GM12891 (cell line): ENCODE measurements at regions not wholly inside any gene's neighbourhood (a gene's known extent, or its start where the extent isn't known, plus 50 kb on each side); places are given as distances from the start of the nearest gene placed in this dataset.

ENCODE experiments used
- POLR2A ChIP-seq: IDR thresholded peaks from 2 replicates; pipeline ENCODE4 v1.6.1; 2011; ENCODE audit warnings: low read depth, low read length, control low read depth
- SPI1 ChIP-seq: IDR thresholded peaks from 2 replicates; pipeline ENCODE4 v1.6.1; 2011; ENCODE audit warnings: low read depth, low read length, control low read depth

- no peak for TF ChIP-seq POLR2A
- no peak for TF ChIP-seq SPI1
Observed at GRCh38 chr14:71780075-71780474, 152.2 kb upstream of the RGS6 start.
